CD4-positive, alpha-beta T cell (primary cell): ENCODE measurements at regions not wholly inside any gene's neighbourhood (a gene's known extent, or its start where the extent isn't known, plus 50 kb on each side); places are given as distances from the start of the nearest gene placed in this dataset.

Experiments
- ATAC-seq: fragments of 200-7000 bp; cut with Tn5 transposase; one replicate; pipeline ENCODE4 v1.10.0; 2022; ENCODE audit warnings: mild to moderate bottlenecking; ENCODE audit not compliant: poor library complexity
- CTCF ChIA-PET: fragments of 350-600 bp; sonication (Branson Sonifier 250); formaldehyde crosslinking; loops from one replicate; lab custom pipeline; 2021; ENCODE audit warnings: antibody characterized with exemption, inconsistent platforms; lab: Charles Lee
- POLR2A ChIA-PET: fragments of 350-600 bp; sonication (Branson Sonifier 250); formaldehyde crosslinking; loops from one replicate; lab custom pipeline; 2021; ENCODE audit warnings: antibody characterized with exemption, inconsistent platforms; lab: Charles Lee
- DNase-seq, 14 experiments: peaks; one replicate each; pipeline ENCODE4 v3.0.0-alpha.2; 2013 to 2020; ENCODE audit warnings: mixed read lengths in 2 of 14
- H3K27ac ChIP-seq, 2 donors: one replicate each; pipeline versions ENCODE4 v1.5.1 to v1.7.0; 2013; ENCODE audit warnings: low read length in 2 of 2, low read depth in 1 of 2, mild to moderate bottlenecking in 1 of 2
- H3K27me3 ChIP-seq, 2 experiments: 1 replicate in 1 of 2; 2 replicates in 1 of 2; pipeline versions ENCODE4 v1.6.1 to v1.7.0; 2013; ENCODE audit warnings: low read length in 2 of 2, control low read depth in 1 of 2, mild to moderate bottlenecking in 1 of 2, moderate library complexity in 1 of 2; ENCODE audit not compliant: insufficient read depth in 2 of 2, control insufficient read depth in 1 of 2
- H3K36me3 ChIP-seq: one replicate; pipeline ENCODE4 v1.6.1; 2013; ENCODE audit warnings: low read length, control low read depth; ENCODE audit not compliant: insufficient read depth
- H3K4me1 ChIP-seq: one replicate; pipeline ENCODE4 v1.6.1; 2013; ENCODE audit warnings: low read length, control low read depth; ENCODE audit not compliant: insufficient read depth
- H3K4me3 ChIP-seq: one replicate; pipeline ENCODE4 v1.5.1; 2013; ENCODE audit warnings: mild to moderate bottlenecking, low read length, moderate library complexity
- H3K9me3 ChIP-seq, 2 experiments: 1 replicate in 1 of 2; 2 replicates in 1 of 2; pipeline versions ENCODE4 v1.6.1 to v1.7.0; 2013; ENCODE audit warnings: low read length in 2 of 2, mild to moderate bottlenecking in 2 of 2, control low read depth in 1 of 2, moderate library complexity in 1 of 2; ENCODE audit not compliant: control insufficient read depth in 1 of 2, insufficient read depth in 1 of 2
- H3K27ac Mint-ChIP-seq: one replicate; pipeline ENCODE4 v1.8.0; 2020; ENCODE audit warnings: mixed read lengths
- H3K27me3 Mint-ChIP-seq: one replicate; pipeline ENCODE4 v1.8.0; 2021; ENCODE audit warnings: mixed read lengths
- H3K36me3 Mint-ChIP-seq: one replicate; pipeline ENCODE4 v1.8.0; 2021; ENCODE audit warnings: low read depth, mixed read lengths
- H3K4me1 Mint-ChIP-seq: one replicate; pipeline ENCODE4 v1.8.0; 2021; ENCODE audit warnings: low read depth, mixed read lengths
- H3K4me3 Mint-ChIP-seq: one replicate; pipeline ENCODE4 v1.8.0; 2020; ENCODE audit warnings: mild to moderate bottlenecking, mixed read lengths
- H3K9me3 Mint-ChIP-seq: one replicate; pipeline ENCODE4 v1.8.0; 2020; ENCODE audit warnings: mixed read lengths
- CTCF ChIP-seq: fragments of 200-600 bp; IDR thresholded peaks from one replicate; pipeline ENCODE4 v1.8.0; 2022; ENCODE audit warnings: antibody characterized with exemption, mild to moderate bottlenecking
- intact Hi-C, 2 experiments: fragments of 100-400 bp; cut with DNase I in 1 of 2; cut with micrococcal nuclease in 1 of 2; formaldehyde crosslinking; loops; one replicate each; pipeline versions ENCODE4 v1.15.1 to v1.9.0; 2023 to 2025; cut with DNase I, micrococcal nuclease

- no peaks in the 10 kb centered on the region for H3K36me3 ChIP-seq
- intact Hi-C loops: no loop called here
- H3K4me1 Mint-ChIP-seq: peaks cover 24% of the 10 kb centered on the region
- no peak overlapping the region for H3K4me3 Mint-ChIP-seq
- H3K9me3 ChIP-seq: no peaks in the 10 kb centered on the region
- H3K4me1 ChIP-seq: peaks cover 32% of the 10 kb centered on the region
- no peak for ATAC-seq
- no peaks in the 10 kb centered on the region for H3K27me3 ChIP-seq
- H3K27me3 Mint-ChIP-seq: no peaks in the 10 kb centered on the region
- no peaks in the 10 kb centered on the region for H3K36me3 Mint-ChIP-seq
- H3K4me3 ChIP-seq: no peak overlapping the region
- no peak for DNase-seq
- ChIA-PET CTCF (no interaction called here), POLR2A (interaction anchor here (0.7 kb wide), 1 partner anchor 9 kb away, joined by 4 read pairs; no protein-coding TSS in a partner anchor)
- TF ChIP-seq CTCF: no peak
- H3K9me3 Mint-ChIP-seq: no peaks in the 10 kb centered on the region
- H3K27ac Mint-ChIP-seq: no peak overlapping the region
- no peak overlapping the region for H3K27ac ChIP-seq
Observed at GRCh38 chr15:70249616-70250015, 151.9 kb upstream of the TLE3 start.

GRCh38 chr15:70248116-70249025, 150.7 kb upstream of the TLE3 start:
- intact Hi-C loops: no loop called here
- CTCF ChIA-PET: no interaction called here
- no peak for ATAC-seq

GRCh38 chr15:70247281-70247680, 149.6 kb upstream of the TLE3 start:
- no peak for DNase-seq
- Mint-ChIP-seq H3K9me3 (no peaks in the 10 kb centered on the region), H3K27me3 (no peaks in the 10 kb centered on the region), H3K4me3 (no peak overlapping the region), H3K4me1 (peaks cover 47% of the 10 kb centered on the region), H3K27ac (no peak overlapping the region), H3K36me3 (no peaks in the 10 kb centered on the region)
- H3K4me1 ChIP-seq: peaks cover 49% of the 10 kb centered on the region
- intact Hi-C loops: no loop called here
- H3K9me3 ChIP-seq: no peaks in the 10 kb centered on the region
- no peak for ATAC-seq
- H3K27me3 ChIP-seq: no peaks in the 10 kb centered on the region
- H3K4me3 ChIP-seq: no peak overlapping the region
- POLR2A ChIA-PET: no interaction called here
- CTCF ChIA-PET: no interaction called here
- TF ChIP-seq CTCF: no peak
- no peak overlapping the region for H3K27ac ChIP-seq
- no peaks in the 10 kb centered on the region for H3K36me3 ChIP-seq

More at GRCh38 chr15:70248116-70249025, 150.7 kb upstream of the TLE3 start:
- Mint-ChIP-seq H3K27ac (no peak overlapping the region), H3K27me3 (no peaks in the 10 kb centered on the region), H3K36me3 (no peaks in the 10 kb centered on the region), H3K4me3 (no peak overlapping the region), H3K9me3 (no peaks in the 10 kb centered on the region), H3K4me1 (peaks cover 36% of the 10 kb centered on the region)
- DNase-seq: no peak
- Histone ChIP-seq H3K36me3 (no peaks in the 10 kb centered on the region), H3K4me1 (peaks cover 38% of the 10 kb centered on the region), H3K9me3 (no peaks in the 10 kb centered on the region), H3K4me3 (no peak overlapping the region), H3K27ac (no peak overlapping the region), H3K27me3 (no peaks in the 10 kb centered on the region)
- POLR2A ChIA-PET: interaction anchor here (1.0 kb wide), 1 partner anchor 10 kb away, joined by 6 read pairs; no protein-coding TSS in a partner anchor
- no peak for TF ChIP-seq CTCF
